ENCODE measurements at regions not wholly inside any gene's neighbourhood (a gene's known extent, or its start where the extent isn't known, plus 50 kb on each side); places are given as distances from the start of the nearest gene placed in this dataset.

GRCh38 chr22:18731075-18731666 lies 119.5 kb upstream of the RIMBP3 start:
- no peak for TF ChIP-seq CTCF (IDR thresholded peaks at IDR 0.05; ENCODE audit: borderline replicate concordance, extremely low read depth, low read length, poor library complexity, severe bottlenecking)
- TF ChIP-seq EZH2 (IDR thresholded peaks at IDR 0.05; ENCODE audit: borderline replicate concordance, low read depth, low read length, severe bottlenecking) = no peak
